NCI-H1694 treated with DMSO at 0.1 percent for 48 hours (cell line): ENCODE measurements at regions not wholly inside any gene's neighbourhood (a gene's known extent, or its start where the extent isn't known, plus 50 kb on each side); places are given as distances from the start of the nearest gene placed in this dataset.

Source experiments
- DNase-seq: peaks from one replicate; lab custom pipeline; 2025; lab: John Stamatoyannopoulos, UW

GRCh38 chr5:156142867-156143266 is 184.1 kb upstream of the SGCD start:
- no peak for DNase-seq

- no peak for DNase-seq
Observed at GRCh38 chr5:156147261-156147943, 179.6 kb upstream of the SGCD start.

- no peak for DNase-seq
Observed at GRCh38 chr5:156147944-156148285, 179.0 kb upstream of the SGCD start.

- no peak for DNase-seq
Observed at GRCh38 chr5:156148301-156148700, 178.7 kb upstream of the SGCD start.

- no peak for DNase-seq
Observed at GRCh38 chr5:156149213-156149612, 177.8 kb upstream of the SGCD start.

GRCh38 chr5:156153602-156154001 is 173.4 kb upstream of the SGCD start:
- DNase-seq: no peak

- DNase-seq: no peak
Observed at GRCh38 chr5:156154757-156155156, 172.2 kb upstream of the SGCD start.

- no peak for DNase-seq
Observed at GRCh38 chr5:156155598-156155997, 171.4 kb upstream of the SGCD start.

- DNase-seq: no peak
Observed at GRCh38 chr5:156164306-156164705, 162.7 kb upstream of the SGCD start.

GRCh38 chr5:156169495-156169894 is 157.5 kb upstream of the SGCD start:
- DNase-seq: no peak

- DNase-seq: no peak
Observed at GRCh38 chr5:156170351-156170961, 156.5 kb upstream of the SGCD start.

- no peak for DNase-seq
Observed at GRCh38 chr5:156174225-156174624, 152.7 kb upstream of the SGCD start.

GRCh38 chr5:156178117-156178516 is 148.8 kb upstream of the SGCD start:
- DNase-seq: no peak

- DNase-seq: no peak
Observed at GRCh38 chr5:156181656-156182055, 145.3 kb upstream of the SGCD start.

- DNase-seq: no peak
Observed at GRCh38 chr5:156182174-156182967, 144.6 kb upstream of the SGCD start.

GRCh38 chr5:156186760-156187159 is 140.2 kb upstream of the SGCD start:
- DNase-seq: no peak

- peak; percentile 49 for DNase-seq
Observed at GRCh38 chr5:156188016-156188415, 138.9 kb upstream of the SGCD start.

GRCh38 chr5:156189628-156190027 is 137.3 kb upstream of the SGCD start:
- DNase-seq: no peak

- DNase-seq: no peak
Observed at GRCh38 chr5:156191547-156191946, 135.4 kb upstream of the SGCD start.

GRCh38 chr5:156197042-156197635 is 129.8 kb upstream of the SGCD start:
- no peak for DNase-seq

- no peak for DNase-seq
Observed at GRCh38 chr5:156199045-156199444, 127.9 kb upstream of the SGCD start.

GRCh38 chr5:156200938-156201787 is 125.8 kb upstream of the SGCD start:
- DNase-seq: no peak
